HG03159 (cell line): ENCODE measurements at regions not wholly inside any gene's neighbourhood (a gene's known extent, or its start where the extent isn't known, plus 50 kb on each side); places are given as distances from the start of the nearest gene placed in this dataset.
"Not testable (repeated sequence)": the region's sequence is repeated elsewhere in the genome, so short reads cannot be mapped to it uniquely, and the experiment has no call there.

Experiments
- ATAC-seq: cut with Tn5 transposase; IDR thresholded peaks from one replicate; pipeline ENCODE4 v1.9.1; 2021; ENCODE audit warnings: mild to moderate bottlenecking, moderate library complexity; ENCODE audit not compliant: unreplicated experiment

- ATAC-seq, result no peak
Observed at GRCh38 chr2:8355102-8355859, 326.6 kb upstream of the ID2 start.

GRCh38 chr2:8357738-8358518, 323.9 kb upstream of the ID2 start:
- ATAC-seq, result no peak

- ATAC-seq, result no peak
Observed at GRCh38 chr2:8361930-8362329, 319.9 kb upstream of the ID2 start.

- no peak for ATAC-seq
Observed at GRCh38 chr2:8363161-8363560, 318.7 kb upstream of the ID2 start.

DNA sequence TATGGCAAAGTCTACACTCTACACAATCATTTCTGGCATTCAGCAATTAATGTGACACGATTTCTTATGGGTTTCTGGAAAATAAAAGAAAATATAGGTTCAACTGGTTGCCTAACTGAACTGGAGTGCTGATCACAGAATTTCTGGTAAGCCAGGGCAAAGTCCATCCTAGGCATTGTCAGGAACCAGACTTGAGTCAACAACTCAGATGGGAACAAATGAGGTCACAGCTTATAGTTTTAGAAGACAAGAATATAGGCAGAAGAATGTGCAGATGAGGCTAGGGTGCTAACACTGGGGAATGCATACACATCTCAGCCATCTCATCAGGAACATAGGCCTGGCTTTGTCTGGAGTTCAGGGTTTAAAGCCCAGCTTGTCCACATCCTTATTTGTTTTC, 317.2 kb upstream of the ID2 start:
- ATAC-seq, result no peak

GRCh38 chr2:8365331-8365910, 316.4 kb upstream of the ID2 start:
- no peak for ATAC-seq

DNA sequence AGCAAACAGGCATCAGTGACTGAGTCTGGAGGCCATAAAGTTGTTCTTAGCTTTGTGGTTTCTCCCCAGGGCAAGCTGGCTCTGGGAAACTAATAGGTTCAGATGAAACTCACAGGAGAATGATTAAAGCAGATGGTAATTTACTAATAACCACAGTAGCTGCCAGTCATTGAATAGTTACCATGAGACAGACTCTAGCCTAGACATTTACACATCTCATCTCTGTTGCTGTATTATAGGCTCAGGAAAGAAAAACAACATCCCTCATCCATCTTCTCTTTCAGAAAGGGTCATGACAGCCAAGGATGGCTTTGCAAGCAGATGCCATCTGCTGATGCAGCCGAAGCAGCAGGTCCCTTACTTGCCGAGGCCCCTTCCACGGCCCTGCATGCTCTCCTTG, 314.0 kb upstream of the ID2 start:
- ATAC-seq, result no peak

DNA sequence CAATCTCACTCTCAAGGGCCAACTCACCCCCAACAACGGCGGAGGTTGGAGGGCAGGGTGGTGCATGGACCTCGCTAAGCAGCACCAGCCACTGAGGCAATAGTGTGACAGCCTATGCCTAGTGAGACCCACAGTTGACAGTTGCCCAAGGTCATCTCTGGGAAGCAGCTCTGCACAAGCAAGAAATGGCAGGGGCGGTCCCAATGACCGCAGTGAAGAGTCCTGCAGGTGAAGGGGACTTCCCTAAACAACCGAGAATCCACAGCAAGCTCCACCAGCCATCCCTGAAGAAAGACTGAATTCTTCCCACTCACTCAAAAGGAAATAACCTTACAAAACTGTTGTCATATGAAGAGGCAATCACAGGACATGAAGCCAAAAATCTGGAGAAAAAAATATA, 313.4 kb upstream of the ID2 start:
- no peak for ATAC-seq

- ATAC-seq, result no peak
Observed at GRCh38 chr2:8369522-8369921, 312.3 kb upstream of the ID2 start.

- ATAC-seq, result no peak
Observed at GRCh38 chr2:8370258-8370802, 311.5 kb upstream of the ID2 start.

DNA sequence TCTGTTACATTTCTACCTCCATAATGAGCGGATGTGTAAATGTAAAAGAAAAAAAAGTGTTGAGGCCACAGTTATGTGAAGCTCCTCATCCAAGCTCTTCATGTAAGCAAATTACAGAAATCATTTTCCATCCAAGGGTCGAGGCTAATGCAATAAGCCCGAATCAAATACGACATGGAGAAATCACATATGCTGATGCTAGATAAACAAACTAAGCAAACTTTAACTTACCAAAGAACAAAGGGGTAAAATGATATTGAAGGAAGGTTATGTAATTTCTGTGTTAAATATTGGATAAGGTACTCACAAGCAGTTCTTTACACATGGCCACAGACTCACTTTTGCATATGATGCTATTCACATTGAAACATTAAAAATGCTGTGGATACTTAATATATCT, 310.2 kb upstream of the ID2 start:
- ATAC-seq, result no peak

GRCh38 chr2:8374782-8375181, 307.1 kb upstream of the ID2 start:
- no peak for ATAC-seq

DNA sequence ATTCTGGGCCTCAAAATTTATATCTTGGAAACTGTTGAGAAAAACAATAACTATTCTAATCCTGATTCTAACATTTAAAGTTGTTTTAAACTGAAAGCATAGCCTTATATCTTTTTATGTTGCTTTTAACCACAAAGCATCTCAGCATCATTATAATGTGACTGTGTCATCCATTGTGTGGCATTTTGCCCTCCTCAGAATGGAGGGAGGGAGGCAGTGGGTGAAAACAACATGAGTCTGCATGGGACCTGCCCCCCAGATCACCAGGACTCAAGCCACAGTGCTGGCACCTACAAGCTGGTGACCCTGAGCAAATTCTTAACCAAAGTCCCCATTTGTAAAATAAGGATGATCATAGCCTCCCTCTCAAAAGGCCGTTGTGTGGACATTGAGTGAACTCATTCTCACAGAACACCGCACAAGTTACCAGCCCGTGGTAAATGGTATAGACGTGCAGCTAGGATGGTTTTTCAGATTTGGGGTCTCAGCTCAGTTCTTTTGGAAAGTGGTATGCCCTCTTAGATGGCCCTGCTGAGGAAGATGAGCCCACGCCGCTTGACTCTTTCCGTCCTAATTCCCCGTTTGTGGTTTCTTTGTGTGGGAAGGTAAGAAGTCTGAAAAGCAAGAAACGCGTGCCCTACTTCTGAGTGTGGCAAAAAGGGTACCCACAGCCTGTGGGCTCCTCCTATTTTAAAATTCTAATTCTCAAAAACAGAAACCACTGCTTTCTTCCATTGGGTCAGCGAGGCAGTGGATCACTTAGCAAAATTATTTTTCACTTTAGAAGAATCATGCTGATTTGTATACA, 305.0 kb upstream of the ID2 start:
- ATAC-seq, result no peak

GRCh38 chr2:8378016-8378810, 303.6 kb upstream of the ID2 start:
- peak; percentile 64 for ATAC-seq

DNA sequence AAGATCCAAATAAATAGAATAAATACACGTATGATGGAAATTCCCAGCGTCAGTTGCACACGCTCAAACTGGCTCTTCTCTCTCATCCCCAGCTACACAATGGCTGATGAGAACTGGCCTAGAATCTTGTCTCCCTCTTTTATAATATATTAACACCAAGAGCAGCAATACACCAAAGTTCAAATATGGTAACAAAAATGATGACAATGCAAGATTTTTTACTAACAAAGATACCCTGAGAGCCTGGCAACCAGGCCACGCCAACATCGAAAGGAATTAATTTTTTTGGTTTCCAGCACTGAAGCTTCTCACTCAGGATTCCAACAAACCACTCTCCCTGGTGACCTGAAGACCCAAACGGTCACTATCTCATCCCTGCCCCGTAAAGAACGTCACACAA, 302.7 kb upstream of the ID2 start:
- no peak for ATAC-seq

GRCh38 chr2:8379549-8379948, 302.3 kb upstream of the ID2 start:
- ATAC-seq, result no peak

DNA sequence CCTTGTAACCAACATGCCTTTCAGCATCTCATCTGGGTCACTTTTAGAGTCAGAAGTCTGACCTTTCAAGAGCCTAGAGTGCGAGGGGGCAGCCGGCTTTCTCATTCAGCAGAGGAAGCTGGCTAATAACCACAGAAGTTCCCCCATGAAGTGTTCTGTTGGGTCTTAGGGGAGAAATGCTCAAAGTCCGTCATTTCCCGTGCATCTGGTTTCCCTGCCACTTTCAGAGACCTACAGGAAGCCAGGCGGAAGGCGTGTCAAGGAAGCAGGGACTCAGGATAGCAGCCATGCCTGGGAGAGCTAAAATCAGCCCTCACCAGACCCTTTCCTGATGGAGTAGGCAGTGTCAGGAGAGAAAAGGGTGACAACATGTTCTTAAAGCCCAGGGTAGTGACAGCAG, 301.8 kb upstream of the ID2 start:
- no peak for ATAC-seq

GRCh38 chr2:8380566-8380965, 301.3 kb upstream of the ID2 start:
- peak; percentile 68 for ATAC-seq

DNA sequence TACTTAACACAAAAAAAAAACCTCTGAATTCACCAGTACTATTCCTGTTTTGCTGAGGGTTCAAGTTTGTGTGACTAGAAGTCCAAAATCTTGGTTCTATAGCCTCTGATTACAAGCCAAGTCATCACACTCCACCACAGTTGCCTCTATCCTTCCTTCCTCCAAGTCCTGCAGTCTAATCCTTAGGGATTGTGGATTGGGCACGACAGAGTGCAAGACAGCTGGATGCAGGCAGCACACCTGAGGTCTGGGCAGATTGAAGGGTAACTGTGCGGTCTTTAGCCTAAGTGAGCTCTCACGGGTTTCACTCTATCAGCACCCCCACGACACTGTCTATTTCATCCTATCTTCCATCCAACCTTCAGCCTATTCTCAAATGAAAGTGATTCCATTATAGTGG, 299.4 kb upstream of the ID2 start:
- ATAC-seq, result no peak

GRCh38 chr2:8386748-8387147, 295.1 kb upstream of the ID2 start:
- not testable (repeated sequence) for ATAC-seq
